ENCODE measurements at regions not wholly inside any gene's neighbourhood (a gene's known extent, or its start where the extent isn't known, plus 50 kb on each side); places are given as distances from the start of the nearest gene placed in this dataset.

DNA sequence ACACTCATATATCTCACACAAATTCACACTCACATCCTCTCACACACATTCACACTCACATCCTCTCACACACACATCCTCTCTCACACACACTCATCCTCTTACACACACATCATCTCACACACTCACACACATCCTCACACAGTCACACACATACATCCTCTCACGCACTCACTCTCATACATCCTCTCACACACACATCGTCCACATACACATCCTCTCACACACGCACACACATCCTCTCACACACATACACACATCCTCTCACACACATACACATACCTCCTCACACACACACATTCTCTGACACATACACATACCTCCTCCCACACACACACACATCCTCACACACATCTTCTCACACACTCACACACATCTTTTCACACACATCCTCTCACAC, 129.1 kb upstream of the SLC30A5 start:
- ATAC-seq = no peak
- no peak for DNase-seq
- Histone ChIP-seq H3K9me3 (no peaks in the 10 kb centered on the region), H3K27me3 (ENCODE audit: insufficient read depth in 3 of 3, low read length in 2 of 3) (no peaks in the 10 kb centered on the region), H3K4me3 (no peak overlapping the region), H3K36me3 (ENCODE audit: insufficient read depth in 1 of 2, low read depth in 1 of 2) (no peaks in the 10 kb centered on the region), H3K4me1 (peaks cover 5% of the 10 kb centered on the region), H3K27ac (no peak overlapping the region)
- TF ChIP-seq, protein P1, sequence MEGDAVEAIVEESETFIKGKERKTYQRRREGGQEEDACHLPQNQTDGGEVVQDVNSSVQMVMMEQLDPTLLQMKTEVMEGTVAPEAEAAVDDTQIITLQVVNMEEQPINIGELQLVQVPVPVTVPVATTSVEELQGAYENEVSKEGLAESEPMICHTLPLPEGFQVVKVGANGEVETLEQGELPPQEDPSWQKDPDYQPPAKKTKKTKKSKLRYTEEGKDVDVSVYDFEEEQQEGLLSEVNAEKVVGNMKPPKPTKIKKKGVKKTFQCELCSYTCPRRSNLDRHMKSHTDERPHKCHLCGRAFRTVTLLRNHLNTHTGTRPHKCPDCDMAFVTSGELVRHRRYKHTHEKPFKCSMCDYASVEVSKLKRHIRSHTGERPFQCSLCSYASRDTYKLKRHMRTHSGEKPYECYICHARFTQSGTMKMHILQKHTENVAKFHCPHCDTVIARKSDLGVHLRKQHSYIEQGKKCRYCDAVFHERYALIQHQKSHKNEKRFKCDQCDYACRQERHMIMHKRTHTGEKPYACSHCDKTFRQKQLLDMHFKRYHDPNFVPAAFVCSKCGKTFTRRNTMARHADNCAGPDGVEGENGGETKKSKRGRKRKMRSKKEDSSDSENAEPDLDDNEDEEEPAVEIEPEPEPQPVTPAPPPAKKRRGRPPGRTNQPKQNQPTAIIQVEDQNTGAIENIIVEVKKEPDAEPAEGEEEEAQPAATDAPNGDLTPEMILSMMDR (IDR thresholded peaks at IDR 0.05) = no peak
- WGBS, 3 donors = 82 to 86% (median 85%) methylated on average over 3 of the region's 3 CpGs
- intact Hi-C loops (cut with DNase I) = loop anchor here (5.0 to 10.0 kb wide), 4 partner anchors 160 to 677 kb away; no protein-coding TSS in a partner anchor

DNA sequence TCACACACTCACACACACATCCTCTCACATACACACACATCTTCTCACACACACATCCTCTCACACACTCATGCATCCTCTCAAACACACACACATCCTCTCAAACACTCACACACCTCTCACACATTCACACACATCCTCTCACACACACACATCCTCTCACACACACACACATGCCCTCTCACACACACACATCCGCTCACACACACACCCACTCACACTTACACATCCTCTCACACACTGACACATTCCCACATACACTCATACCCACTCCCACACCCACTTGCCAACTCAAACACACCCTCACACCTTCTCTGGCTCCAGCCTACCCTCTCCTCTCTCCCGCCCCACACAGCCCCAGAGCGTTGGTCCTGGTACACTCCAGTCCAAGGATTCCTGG, 127.9 kb upstream of the SLC30A5 start:
- H3K36me3 ChIP-seq (ENCODE audit: insufficient read depth in 1 of 2, low read depth in 1 of 2) = no peaks in the 10 kb centered on the region
- H3K4me1 ChIP-seq = peaks cover 5% of the 10 kb centered on the region
- 64 to 90% (median 89%) methylated on average over 3 of the region's 3 CpGs for WGBS, 3 donors
- H3K9me3 ChIP-seq = no peaks in the 10 kb centered on the region
- intact Hi-C loops (cut with DNase I) = loop anchor here (10.0 kb wide), 2 partner anchors 161 to 501 kb away; no protein-coding TSS in a partner anchor
- no peak for DNase-seq
- H3K27ac ChIP-seq = no peak overlapping the region
- H3K4me3 ChIP-seq = no peak overlapping the region
- no peak for ATAC-seq
- no peaks in the 10 kb centered on the region for H3K27me3 ChIP-seq (ENCODE audit: insufficient read depth in 3 of 3, low read length in 2 of 3)
- TF ChIP-seq, protein P1 (IDR thresholded peaks at IDR 0.05) = no peak

DNA sequence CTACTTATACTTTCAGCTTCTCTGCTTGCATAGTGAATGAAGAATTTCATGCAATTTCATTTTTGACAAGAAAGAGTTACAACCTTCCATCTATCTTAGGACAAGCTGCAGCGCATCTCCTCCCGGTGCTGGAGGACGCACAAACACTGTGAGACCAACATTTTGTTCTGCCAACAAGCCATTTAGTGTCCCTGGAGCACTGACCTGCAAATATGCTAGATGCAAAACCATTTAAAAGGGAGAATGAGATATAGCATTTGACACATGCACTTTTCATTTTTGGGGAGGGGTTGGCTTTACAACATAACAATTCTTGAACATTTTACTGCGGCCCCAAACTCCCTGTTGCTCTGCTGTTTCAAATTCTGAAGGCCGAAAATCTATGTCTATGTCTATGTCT, 127.2 kb upstream of the SLC30A5 start:
- Histone ChIP-seq H3K27me3 (ENCODE audit: insufficient read depth in 3 of 3, low read length in 2 of 3) (no peaks in the 10 kb centered on the region), H3K9me3 (no peaks in the 10 kb centered on the region), H3K27ac (no peak overlapping the region), H3K4me1 (peaks cover 5% of the 10 kb centered on the region), H3K36me3 (ENCODE audit: insufficient read depth in 1 of 2, low read depth in 1 of 2) (no peaks in the 10 kb centered on the region), H3K4me3 (no peak overlapping the region)
- 77 to 85% (median 77%) methylated on average over 5 of the region's 5 CpGs for WGBS, 3 donors
- ATAC-seq (no peak), DNase-seq (no peak)
- intact Hi-C loops (cut with DNase I) = loop anchor here (10.0 kb wide), 2 partner anchors 162 to 502 kb away; no protein-coding TSS in a partner anchor
- TF ChIP-seq, protein P1 (IDR thresholded peaks at IDR 0.05) = no peak

DNA sequence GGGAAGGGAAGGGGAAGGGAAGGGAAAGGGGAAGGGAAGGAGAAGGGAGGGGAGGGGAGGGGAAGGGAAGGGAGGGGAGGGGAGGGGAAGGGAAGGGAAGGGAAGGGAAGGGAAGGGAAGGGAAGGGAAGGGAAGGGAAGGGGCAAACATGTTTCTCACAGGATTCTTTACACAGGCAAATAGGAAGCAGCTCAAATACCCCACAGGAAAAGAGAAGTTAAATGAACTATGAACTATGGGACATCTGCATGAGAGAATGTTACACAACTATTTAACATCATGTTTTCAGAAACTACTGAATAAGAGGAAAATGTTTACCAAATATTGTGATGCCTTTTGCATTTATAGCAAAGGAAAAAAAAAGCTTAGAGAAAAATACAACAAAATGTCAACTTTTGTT, 125.4 kb upstream of the SLC30A5 start:
- H3K4me3 ChIP-seq = no peak overlapping the region
- no peaks in the 10 kb centered on the region for H3K9me3 ChIP-seq
- H3K4me1 ChIP-seq = no peaks in the 10 kb centered on the region
- ATAC-seq (no peak), DNase-seq (no peak)
- TF ChIP-seq, protein P1 (IDR thresholded peaks at IDR 0.05) = no peak
- H3K27ac ChIP-seq = no peak overlapping the region
- intact Hi-C loops (cut with DNase I) = loop anchor here (10.0 kb wide), 2 partner anchors 164 to 504 kb away; no protein-coding TSS in a partner anchor
- H3K27me3 ChIP-seq (ENCODE audit: insufficient read depth in 3 of 3, low read length in 2 of 3) = no peaks in the 10 kb centered on the region
- no peaks in the 10 kb centered on the region for H3K36me3 ChIP-seq (ENCODE audit: insufficient read depth in 1 of 2, low read depth in 1 of 2)

DNA sequence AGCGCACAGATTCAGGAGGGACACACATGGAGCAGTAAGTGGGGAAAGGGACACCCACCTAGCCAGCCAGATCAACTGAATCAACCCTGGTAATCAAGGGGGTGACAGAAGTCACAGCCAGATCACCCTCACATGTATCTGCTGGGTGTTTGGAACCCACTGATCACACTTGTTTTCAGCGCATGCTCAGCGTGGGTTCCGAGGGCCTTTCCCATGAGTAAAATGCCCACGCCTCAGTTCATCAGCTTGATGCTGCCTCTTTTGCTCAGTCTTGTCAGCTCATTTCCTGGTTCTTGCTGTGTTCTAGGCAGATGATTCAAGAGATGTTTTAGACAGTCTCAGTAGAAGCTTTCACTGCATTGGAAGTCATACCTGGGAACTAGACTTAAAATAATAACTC, 123.2 kb upstream of the SLC30A5 start:
- TF ChIP-seq, protein P1 (IDR thresholded peaks at IDR 0.05) = no peak
- intact Hi-C loops (cut with DNase I) = no loop called here
- ATAC-seq (no peak), DNase-seq (no peak)
- peaks cover 4% of the 10 kb centered on the region for H3K9me3 ChIP-seq
- no peaks in the 10 kb centered on the region for H3K4me1 ChIP-seq
- 96 to 99% (median 98%) methylated on average over 5 of the region's 5 CpGs for WGBS, 3 donors
- H3K27me3 ChIP-seq (ENCODE audit: insufficient read depth in 3 of 3, low read length in 2 of 3) = no peaks in the 10 kb centered on the region
- no peak overlapping the region for H3K4me3 ChIP-seq
- H3K27ac ChIP-seq = no peak overlapping the region
- H3K36me3 ChIP-seq (ENCODE audit: insufficient read depth in 1 of 2, low read depth in 1 of 2) = no peaks in the 10 kb centered on the region
